D721Med (cell line): ENCODE measurements at regions not wholly inside any gene's neighbourhood (a gene's known extent, or its start where the extent isn't known, plus 50 kb on each side); places are given as distances from the start of the nearest gene placed in this dataset.
A peak's percentile ranks its signal among the peaks of the same experiment; 100 is the strongest.

ENCODE experiments used
- DNase-seq: peaks from one replicate; pipeline ENCODE4 v3.0.0; 2011; ENCODE audit warnings: low spot score; ENCODE audit not compliant: insufficient read length
- FAIRE-seq: peaks from 2 replicates; lab custom pipeline; 2011; peaks lifted over from hg19 to GRCh38; lab: Jason Lieb, UNC
- TF ChIP-seq, protein P1 (sequence below): IDR thresholded peaks from 2 replicates; pipeline ENCODE4 v1.5.1; 2012; ENCODE audit warnings: mild to moderate bottlenecking, control low read depth; ENCODE audit not compliant: insufficient read depth; ENCODE audit errors: missing control alignments

DNA sequence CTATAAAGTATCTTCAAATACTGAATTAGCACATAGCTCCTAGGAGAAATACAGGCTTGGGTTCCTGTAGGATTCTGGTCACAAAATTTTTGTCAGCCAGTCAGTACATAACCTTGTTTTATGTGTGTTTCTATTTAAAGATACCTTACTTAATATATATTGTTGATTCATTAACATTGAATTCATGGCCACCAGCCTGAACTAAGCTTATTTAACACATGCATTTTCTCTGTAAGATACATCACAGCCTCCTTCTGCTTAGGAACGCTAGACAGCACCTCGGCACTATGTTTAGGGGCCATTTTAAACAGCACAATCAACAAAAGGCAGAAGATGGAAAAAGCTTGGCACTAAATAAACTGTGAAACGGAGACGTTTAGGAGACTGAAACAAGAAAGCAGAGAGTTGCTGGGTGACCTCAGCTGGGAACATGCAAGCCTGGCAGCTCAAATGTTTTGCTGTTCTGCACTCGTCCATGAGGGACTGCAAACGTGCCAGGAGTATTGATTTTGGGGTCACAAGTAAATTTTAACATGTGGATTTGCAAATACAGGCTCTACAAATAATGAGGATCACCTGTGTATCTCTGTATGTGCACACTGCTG is 432.2 kb upstream of the TPM1 start:
- TF ChIP-seq, protein P1, sequence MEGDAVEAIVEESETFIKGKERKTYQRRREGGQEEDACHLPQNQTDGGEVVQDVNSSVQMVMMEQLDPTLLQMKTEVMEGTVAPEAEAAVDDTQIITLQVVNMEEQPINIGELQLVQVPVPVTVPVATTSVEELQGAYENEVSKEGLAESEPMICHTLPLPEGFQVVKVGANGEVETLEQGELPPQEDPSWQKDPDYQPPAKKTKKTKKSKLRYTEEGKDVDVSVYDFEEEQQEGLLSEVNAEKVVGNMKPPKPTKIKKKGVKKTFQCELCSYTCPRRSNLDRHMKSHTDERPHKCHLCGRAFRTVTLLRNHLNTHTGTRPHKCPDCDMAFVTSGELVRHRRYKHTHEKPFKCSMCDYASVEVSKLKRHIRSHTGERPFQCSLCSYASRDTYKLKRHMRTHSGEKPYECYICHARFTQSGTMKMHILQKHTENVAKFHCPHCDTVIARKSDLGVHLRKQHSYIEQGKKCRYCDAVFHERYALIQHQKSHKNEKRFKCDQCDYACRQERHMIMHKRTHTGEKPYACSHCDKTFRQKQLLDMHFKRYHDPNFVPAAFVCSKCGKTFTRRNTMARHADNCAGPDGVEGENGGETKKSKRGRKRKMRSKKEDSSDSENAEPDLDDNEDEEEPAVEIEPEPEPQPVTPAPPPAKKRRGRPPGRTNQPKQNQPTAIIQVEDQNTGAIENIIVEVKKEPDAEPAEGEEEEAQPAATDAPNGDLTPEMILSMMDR: no peak

DNA sequence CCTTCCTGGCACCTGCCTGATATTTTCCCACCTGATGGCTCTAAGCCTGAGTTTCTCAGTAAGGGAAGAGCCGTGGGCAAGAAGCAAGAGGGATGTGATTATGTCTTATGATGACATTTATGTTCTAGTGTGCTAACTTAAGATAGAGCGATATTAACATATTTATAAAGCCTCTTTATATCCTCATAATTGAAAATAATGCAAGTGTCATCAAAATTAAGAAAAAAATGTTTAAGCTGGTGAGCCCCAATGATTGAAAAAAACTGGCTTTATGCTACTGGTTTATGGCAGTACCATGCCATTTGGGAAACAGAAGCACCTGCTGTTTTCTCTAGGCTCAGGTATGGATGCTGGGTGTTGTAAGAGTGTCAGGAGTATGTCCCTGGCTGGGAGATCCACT is 431.5 kb upstream of the TPM1 start:
- TF ChIP-seq, protein P1: no peak
- DNase-seq (no peak), FAIRE-seq (no peak)

More for the DNA sequence above, 432.2 kb upstream of the TPM1 start:
- no peak for FAIRE-seq
- DNase-seq: no peak

DNA sequence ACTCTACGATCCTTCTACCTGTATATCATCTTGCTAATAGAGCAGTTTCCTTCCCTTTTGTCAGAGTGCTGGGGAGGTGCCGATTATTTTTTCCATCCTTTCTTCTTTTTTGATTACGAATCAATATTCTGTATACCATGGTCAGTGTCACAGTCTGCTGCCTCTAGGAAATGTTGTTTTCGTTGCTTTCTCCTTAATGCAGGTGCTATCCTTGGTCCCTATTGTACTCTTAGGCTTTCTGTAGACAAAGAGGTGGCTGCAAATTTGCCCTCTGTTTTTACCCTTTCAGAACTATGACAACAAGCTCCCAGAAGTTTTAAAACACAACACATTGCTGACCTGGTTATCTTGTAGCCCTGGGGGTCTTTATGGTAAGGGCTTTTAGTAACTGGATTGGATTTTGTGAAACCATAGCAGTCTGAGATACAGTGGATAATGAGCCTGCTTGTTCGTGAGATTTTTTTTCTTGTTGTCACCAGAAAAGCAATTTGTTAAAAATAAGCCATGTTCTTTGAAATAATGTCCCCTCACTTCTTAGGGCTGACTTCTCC is 430.3 kb upstream of the TPM1 start:
- TF ChIP-seq, protein P1: no peak
- FAIRE-seq (no peak), DNase-seq (no peak)

DNA sequence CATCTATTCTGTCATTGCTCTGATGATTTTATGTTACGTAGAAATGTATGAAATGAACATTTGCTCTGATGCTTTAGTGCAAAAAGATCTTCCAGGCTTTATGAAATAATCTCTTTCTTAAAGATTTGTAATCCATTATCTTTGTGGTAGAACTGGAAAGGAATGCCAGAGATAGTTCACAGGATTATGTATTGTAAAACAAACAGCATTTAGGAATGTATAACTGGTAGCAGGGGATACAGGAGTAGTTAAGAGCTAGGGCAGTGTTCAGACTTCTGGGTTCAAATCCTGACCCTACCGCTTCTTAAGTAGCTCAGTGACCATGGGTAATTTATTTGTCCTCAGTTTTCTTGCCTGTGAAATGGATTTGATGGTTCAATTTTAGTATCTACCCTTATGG is 429.8 kb upstream of the TPM1 start:
- DNase-seq: no peak
- TF ChIP-seq, protein P1: no peak
- FAIRE-seq: peak; percentile 32

GRCh38 chr15:62616746-62617145 is 425.8 kb upstream of the TPM1 start:
- DNase-seq (no peak), FAIRE-seq (no peak)
- TF ChIP-seq, protein P1: no peak

GRCh38 chr15:62617741-62618140 is 424.8 kb upstream of the TPM1 start:
- DNase-seq (no peak), FAIRE-seq (no peak)
- TF ChIP-seq, protein P1: no peak

- TF ChIP-seq, protein P1: no peak
- FAIRE-seq (no peak), DNase-seq (no peak)
These were observed 424.1 kb upstream of the TPM1 start for GRCh38 chr15:62618432-62618831.
